Smooth muscle cell (in vitro differentiated cells): ENCODE measurements at regions not wholly inside any gene's neighbourhood (a gene's known extent, or its start where the extent isn't known, plus 50 kb on each side); places are given as distances from the start of the nearest gene placed in this dataset.
A peak's percentile ranks its signal among the peaks of the same experiment; 100 is the strongest.

Source experiments
- DNase-seq: peaks from one replicate; lab custom pipeline; 2025; ENCODE audit not compliant: unreplicated experiment; lab: John Stamatoyannopoulos, UW
- H2AFZ ChIP-seq: fragments of 200-600 bp; sonication (generic); 2 replicates; pipeline ENCODE4 v1.6.0; 2016; ENCODE audit warnings: antibody characterized with exemption, low read depth, mild to moderate bottlenecking
- H3F3A ChIP-seq: fragments of 200-600 bp; sonication (generic); 2 replicates; pipeline ENCODE4 v1.6.0; 2017; ENCODE audit warnings: antibody characterized with exemption, low read depth
- H3K27ac ChIP-seq: fragments of 200-600 bp; sonication (generic); 2 replicates; pipeline ENCODE4 v1.5.1; 2016; ENCODE audit warnings: low read depth, mild to moderate bottlenecking
- H3K27me3 ChIP-seq: fragments of 200-600 bp; sonication (generic); 2 replicates; pipeline ENCODE4 v1.6.1; 2016; ENCODE audit warnings: low read depth, mild to moderate bottlenecking
- H3K36me3 ChIP-seq: fragments of 200-600 bp; sonication (generic); 2 replicates; pipeline ENCODE4 v1.5.1; 2016; ENCODE audit warnings: low read depth
- H3K4me1 ChIP-seq: fragments of 200-600 bp; sonication (generic); 2 replicates; pipeline ENCODE4 v1.5.1; 2016; ENCODE audit warnings: low read depth
- H3K4me2 ChIP-seq: fragments of 200-600 bp; sonication (generic); 2 replicates; pipeline ENCODE4 v1.6.0; 2016; ENCODE audit warnings: mild to moderate bottlenecking
- H3K4me3 ChIP-seq: fragments of 200-600 bp; sonication (generic); 2 replicates; pipeline ENCODE4 v1.5.1; 2016; ENCODE audit warnings: mild to moderate bottlenecking
- H3K79me2 ChIP-seq: fragments of 200-600 bp; sonication (generic); 2 replicates; pipeline ENCODE4 v1.6.0; 2016; ENCODE audit warnings: low read depth, mild to moderate bottlenecking
- H3K9ac ChIP-seq: fragments of 200-600 bp; sonication (generic); 2 replicates; pipeline ENCODE4 v1.6.0; 2016; ENCODE audit warnings: low read depth
- H3K9me3 ChIP-seq: fragments of 200-600 bp; sonication (generic); replicated peaks from 2 replicates; pipeline ENCODE4 v1.5.1; 2016; ENCODE audit warnings: low read depth
- H4K20me1 ChIP-seq: fragments of 200-600 bp; sonication (generic); 2 replicates; pipeline ENCODE4 v1.6.0; 2016; ENCODE audit warnings: low read depth
- WGBS: methylation state at CpG from one replicate; pipeline ENCODE4 v1.1.7; 2016; ENCODE audit warnings: low lambda C conversion rate; 5-methylcytosine and 5-hydroxymethylcytosine counted together
- TF ChIP-seq, protein P1 (sequence below): fragments of 200-600 bp; sonication (generic); IDR thresholded peaks from 2 replicates; pipeline ENCODE4 v1.5.1; 2017; ENCODE audit warnings: borderline replicate concordance, mild to moderate bottlenecking, antibody characterized with exemption; ENCODE audit not compliant: insufficient read depth, poor library complexity, severe bottlenecking

DNA sequence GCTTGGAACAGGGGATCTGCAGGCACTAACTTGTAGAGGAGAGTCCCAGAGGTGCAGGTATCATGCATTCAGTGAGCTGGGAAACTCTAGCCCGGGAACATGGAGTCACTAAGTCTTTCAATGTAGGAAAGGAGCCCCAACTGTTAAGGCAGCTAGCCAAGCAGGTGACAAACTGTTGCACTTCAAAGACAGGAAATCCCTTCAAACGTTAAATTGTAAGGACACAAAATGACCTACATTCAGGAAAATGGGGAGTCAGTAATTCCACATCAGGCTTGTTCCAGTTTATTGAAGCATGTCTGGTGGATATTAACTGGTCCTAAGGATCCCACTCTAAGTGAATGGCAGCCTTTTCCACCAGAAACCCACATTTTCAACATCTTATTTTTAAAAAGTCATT, 364.5 kb downstream of the MTX2 start:
- TF ChIP-seq, protein P1, sequence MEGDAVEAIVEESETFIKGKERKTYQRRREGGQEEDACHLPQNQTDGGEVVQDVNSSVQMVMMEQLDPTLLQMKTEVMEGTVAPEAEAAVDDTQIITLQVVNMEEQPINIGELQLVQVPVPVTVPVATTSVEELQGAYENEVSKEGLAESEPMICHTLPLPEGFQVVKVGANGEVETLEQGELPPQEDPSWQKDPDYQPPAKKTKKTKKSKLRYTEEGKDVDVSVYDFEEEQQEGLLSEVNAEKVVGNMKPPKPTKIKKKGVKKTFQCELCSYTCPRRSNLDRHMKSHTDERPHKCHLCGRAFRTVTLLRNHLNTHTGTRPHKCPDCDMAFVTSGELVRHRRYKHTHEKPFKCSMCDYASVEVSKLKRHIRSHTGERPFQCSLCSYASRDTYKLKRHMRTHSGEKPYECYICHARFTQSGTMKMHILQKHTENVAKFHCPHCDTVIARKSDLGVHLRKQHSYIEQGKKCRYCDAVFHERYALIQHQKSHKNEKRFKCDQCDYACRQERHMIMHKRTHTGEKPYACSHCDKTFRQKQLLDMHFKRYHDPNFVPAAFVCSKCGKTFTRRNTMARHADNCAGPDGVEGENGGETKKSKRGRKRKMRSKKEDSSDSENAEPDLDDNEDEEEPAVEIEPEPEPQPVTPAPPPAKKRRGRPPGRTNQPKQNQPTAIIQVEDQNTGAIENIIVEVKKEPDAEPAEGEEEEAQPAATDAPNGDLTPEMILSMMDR: no peak
- no peaks in the 10 kb centered on the region for H3K9me3 ChIP-seq
- H3K4me3 ChIP-seq: no peak overlapping the region
- no peak overlapping the region for H3K9ac ChIP-seq
- no peaks in the 10 kb centered on the region for H3K36me3 ChIP-seq
- H3K4me1 ChIP-seq: no peaks in the 10 kb centered on the region
- H3K27ac ChIP-seq: no peak overlapping the region
- no peaks in the 10 kb centered on the region for H3F3A ChIP-seq
- no peaks in the 10 kb centered on the region for H4K20me1 ChIP-seq
- no peak overlapping the region for H3K4me2 ChIP-seq
- peaks cover 92% of the 10 kb centered on the region for H3K27me3 ChIP-seq
- 60% methylated on average over 2 of the region's 2 CpGs for WGBS
- no peak for DNase-seq
- H2AFZ ChIP-seq: no peak overlapping the region
- H3K79me2 ChIP-seq: no peaks in the 10 kb centered on the region

DNA sequence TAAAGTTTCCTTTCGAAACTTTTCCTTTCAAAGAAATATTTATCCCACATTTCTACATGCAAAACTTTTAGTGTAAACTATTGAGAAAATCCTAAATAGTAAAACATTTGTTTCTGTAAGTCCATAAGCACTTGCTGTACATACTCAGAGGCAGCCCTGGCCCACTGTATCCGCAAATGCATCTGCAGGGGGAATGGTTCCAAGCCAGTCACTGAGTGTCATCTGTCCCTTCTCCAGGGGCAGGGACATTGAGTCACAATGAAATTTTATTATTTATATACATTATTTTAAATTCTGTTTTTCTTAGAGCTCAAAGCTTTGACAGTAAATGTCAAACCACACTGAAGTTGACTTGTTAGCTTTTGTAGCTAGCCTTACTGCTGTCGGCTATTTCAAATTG, 367.2 kb downstream of the MTX2 start:
- no peak overlapping the region for H3K9ac ChIP-seq
- no peaks in the 10 kb centered on the region for H3F3A ChIP-seq
- H4K20me1 ChIP-seq: no peaks in the 10 kb centered on the region
- DNase-seq: no peak
- no peak overlapping the region for H3K27ac ChIP-seq
- H3K79me2 ChIP-seq: no peaks in the 10 kb centered on the region
- no peak overlapping the region for H2AFZ ChIP-seq
- TF ChIP-seq, protein P1: no peak
- WGBS: 87% methylated on average over 3 of the region's 3 CpGs
- no peaks in the 10 kb centered on the region for H3K9me3 ChIP-seq
- H3K4me2 ChIP-seq: no peak overlapping the region
- no peaks in the 10 kb centered on the region for H3K36me3 ChIP-seq
- H3K27me3 ChIP-seq: peaks cover 94% of the 10 kb centered on the region
- H3K4me3 ChIP-seq: no peak overlapping the region
- no peaks in the 10 kb centered on the region for H3K4me1 ChIP-seq

DNA sequence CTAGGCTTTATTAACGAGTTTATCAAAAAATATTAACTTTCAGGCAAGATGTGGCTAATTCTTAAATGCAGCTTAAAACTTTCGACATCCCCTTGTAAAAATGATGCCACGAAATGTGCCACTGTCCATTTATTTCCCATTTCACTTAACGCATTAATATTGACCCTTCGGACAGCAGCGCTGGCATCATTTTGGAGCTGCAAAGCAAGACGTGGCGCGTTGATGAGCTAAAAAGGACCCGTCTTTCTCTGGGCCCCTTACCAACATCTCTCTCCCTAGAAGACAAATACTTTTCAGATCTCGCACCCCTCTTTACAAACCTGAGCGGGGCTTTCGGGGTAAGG, 367.9 kb downstream of the MTX2 start:
- Histone ChIP-seq H3K9ac (no peak overlapping the region), H3K9me3 (no peaks in the 10 kb centered on the region), H3K79me2 (no peaks in the 10 kb centered on the region), H3K36me3 (no peaks in the 10 kb centered on the region), H3K4me1 (no peaks in the 10 kb centered on the region), H3K4me2 (peak overlapping the region; percentile 97), H3K4me3 (peak overlapping the region; percentile 71), H2AFZ (peak overlapping the region; percentile 91), H3K27me3 (peaks cover 87% of the 10 kb centered on the region), H3F3A (no peaks in the 10 kb centered on the region), H4K20me1 (no peaks in the 10 kb centered on the region), H3K27ac (no peak overlapping the region)
- TF ChIP-seq, protein P1: no peak
- 22% methylated on average over 13 of the region's 13 CpGs for WGBS
- DNase-seq: no peak

DNA sequence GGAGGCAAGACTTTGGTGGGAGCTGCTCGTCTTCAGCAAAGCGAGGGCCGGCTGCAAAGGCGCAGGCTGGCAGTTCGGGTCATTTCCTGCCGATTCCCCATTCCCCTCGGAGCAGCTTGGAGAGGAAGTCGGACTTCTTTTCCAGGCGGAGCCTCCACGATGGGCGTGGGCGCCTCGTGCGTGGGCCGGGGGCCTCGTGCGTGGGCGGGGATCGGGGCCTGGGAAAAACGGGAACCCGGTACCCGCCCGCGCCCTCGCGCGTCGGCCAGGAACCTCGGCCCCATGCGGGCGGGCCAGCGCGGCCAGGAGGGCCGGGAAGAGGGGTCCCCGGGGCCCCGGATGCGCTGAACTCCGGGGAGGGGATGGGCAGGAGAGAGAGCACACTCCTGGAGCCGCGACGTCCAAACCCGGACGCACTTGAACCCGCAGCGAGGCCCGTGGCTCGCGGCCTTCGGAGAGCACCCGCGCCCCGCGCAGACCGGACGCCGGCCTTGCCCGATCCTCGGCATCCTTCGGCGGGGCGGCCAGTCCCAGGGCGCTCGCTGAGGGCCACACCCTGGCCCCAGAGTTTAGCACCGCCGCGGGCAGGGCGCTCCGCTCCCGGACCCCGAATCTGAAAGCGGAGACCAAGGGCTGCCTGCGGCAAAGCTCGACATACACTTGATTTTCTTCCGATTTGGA, 368.4 kb downstream of the MTX2 start:
- Histone ChIP-seq H4K20me1 (no peaks in the 10 kb centered on the region), H3K36me3 (no peaks in the 10 kb centered on the region), H3K27ac (no peak overlapping the region), H3K9ac (no peak overlapping the region), H3K4me3 (peak overlapping the region; percentile 71), H3K4me2 (peak overlapping the region; percentile 97), H3K4me1 (no peaks in the 10 kb centered on the region), H3F3A (no peaks in the 10 kb centered on the region), H3K9me3 (no peaks in the 10 kb centered on the region), H3K79me2 (no peaks in the 10 kb centered on the region), H2AFZ (peak overlapping the region; percentile 91), H3K27me3 (peaks cover 83% of the 10 kb centered on the region)
- DNase-seq: no peak
- TF ChIP-seq, protein P1: no peak
- under 1% methylated on average over 53 of the region's 74 CpGs for WGBS
